ENCODE measurements at regions not wholly inside any gene's neighbourhood (a gene's known extent, or its start where the extent isn't known, plus 50 kb on each side); places are given as distances from the start of the nearest gene placed in this dataset.

- ATAC-seq, result peak; percentile 94
- Mint-ChIP-seq H3K27me3 (ENCODE audit: low read depth) (no peaks in the 10 kb centered on the region), H3K4me3 (no peak overlapping the region), H3K36me3 (no peaks in the 10 kb centered on the region), H3K27ac (no peak overlapping the region), H3K9me3 (no peaks in the 10 kb centered on the region), H3K4me1 (peaks cover 6% of the 10 kb centered on the region)
- POLR2A ChIA-PET, result no interaction called here
- no peak for TF ChIP-seq ZNF416 (CRISPR knock-in tag; IDR thresholded peaks at IDR 0.05)
- no peak for TF ChIP-seq ETV6 (CRISPR knock-in tag; IDR thresholded peaks at IDR 0.05)
- no peak for TF ChIP-seq CREM (CRISPR knock-in tag; IDR thresholded peaks at IDR 0.05)
- TF ChIP-seq, protein P1, sequence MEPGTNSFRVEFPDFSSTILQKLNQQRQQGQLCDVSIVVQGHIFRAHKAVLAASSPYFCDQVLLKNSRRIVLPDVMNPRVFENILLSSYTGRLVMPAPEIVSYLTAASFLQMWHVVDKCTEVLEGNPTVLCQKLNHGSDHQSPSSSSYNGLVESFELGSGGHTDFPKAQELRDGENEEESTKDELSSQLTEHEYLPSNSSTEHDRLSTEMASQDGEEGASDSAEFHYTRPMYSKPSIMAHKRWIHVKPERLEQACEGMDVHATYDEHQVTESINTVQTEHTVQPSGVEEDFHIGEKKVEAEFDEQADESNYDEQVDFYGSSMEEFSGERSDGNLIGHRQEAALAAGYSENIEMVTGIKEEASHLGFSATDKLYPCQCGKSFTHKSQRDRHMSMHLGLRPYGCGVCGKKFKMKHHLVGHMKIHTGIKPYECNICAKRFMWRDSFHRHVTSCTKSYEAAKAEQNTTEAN (CRISPR knock-in tag; IDR thresholded peaks at IDR 0.05), result no peak
- TF ChIP-seq ZNF396 (CRISPR knock-in tag; IDR thresholded peaks at IDR 0.05; ENCODE audit: borderline replicate concordance), result no peak
- CTCF ChIA-PET, result interaction anchor here (0.7 to 1.8 kb wide), 7 partner anchors 10 to 212 kb away, joined by 3 to 7 read pairs (median 6); no protein-coding TSS in a partner anchor
- DNase-seq (ENCODE audit: low spot score), result peak; percentile 31
Measured at GRCh38 chr13:78764665-78765064, 105.7 kb upstream of the OBI1 start.

DNA sequence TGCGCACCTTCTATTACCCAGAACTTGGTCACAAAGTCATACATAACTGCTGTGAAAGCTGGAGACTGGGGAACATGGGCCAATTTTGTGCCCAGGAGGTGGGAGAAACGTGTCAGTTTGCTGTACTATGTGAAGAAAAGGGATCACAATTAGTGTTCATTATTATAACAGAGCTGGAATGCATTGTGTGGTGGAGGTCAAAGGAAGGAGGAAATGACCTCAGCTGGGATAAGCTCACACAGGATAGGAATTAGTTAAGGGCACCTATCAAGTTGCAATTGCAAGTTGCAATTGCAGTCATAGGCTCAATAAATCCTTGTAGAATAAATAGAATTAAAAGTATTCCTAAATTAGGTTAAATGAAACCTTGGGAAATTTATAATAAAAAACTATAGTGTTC lies 103.9 kb upstream of the OBI1 start:
- Mint-ChIP-seq H3K27me3 (ENCODE audit: low read depth) (no peaks in the 10 kb centered on the region), H3K9me3 (no peaks in the 10 kb centered on the region), H3K4me1 (peaks cover 6% of the 10 kb centered on the region), H3K4me3 (no peak overlapping the region), H3K36me3 (no peaks in the 10 kb centered on the region), H3K27ac (no peak overlapping the region)
- CTCF ChIA-PET, result no interaction called here
- POLR2A ChIA-PET, result no interaction called here
- peak; percentile 52 for ATAC-seq
- no peak for DNase-seq (ENCODE audit: low spot score)
- no peak for TF ChIP-seq PRDM15 (CRISPR knock-in tag; IDR thresholded peaks at IDR 0.05)
- no peak for TF ChIP-seq TP53 (CRISPR knock-in tag; IDR thresholded peaks at IDR 0.05)
- no peak for TF ChIP-seq SOX15 (CRISPR knock-in tag; IDR thresholded peaks at IDR 0.05)
- TF ChIP-seq, protein P2, sequence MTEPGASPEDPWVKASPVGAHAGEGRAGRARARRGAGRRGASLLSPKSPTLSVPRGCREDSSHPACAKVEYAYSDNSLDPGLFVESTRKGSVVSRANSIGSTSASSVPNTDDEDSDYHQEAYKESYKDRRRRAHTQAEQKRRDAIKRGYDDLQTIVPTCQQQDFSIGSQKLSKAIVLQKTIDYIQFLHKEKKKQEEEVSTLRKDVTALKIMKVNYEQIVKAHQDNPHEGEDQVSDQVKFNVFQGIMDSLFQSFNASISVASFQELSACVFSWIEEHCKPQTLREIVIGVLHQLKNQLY (CRISPR knock-in tag; IDR thresholded peaks at IDR 0.05), result no peak
- no peak for TF ChIP-seq MAX (CRISPR knock-in tag; IDR thresholded peaks at IDR 0.05)
- TF ChIP-seq ZNF416 (CRISPR knock-in tag; IDR thresholded peaks at IDR 0.05), result no peak
- TF ChIP-seq, protein P3, sequence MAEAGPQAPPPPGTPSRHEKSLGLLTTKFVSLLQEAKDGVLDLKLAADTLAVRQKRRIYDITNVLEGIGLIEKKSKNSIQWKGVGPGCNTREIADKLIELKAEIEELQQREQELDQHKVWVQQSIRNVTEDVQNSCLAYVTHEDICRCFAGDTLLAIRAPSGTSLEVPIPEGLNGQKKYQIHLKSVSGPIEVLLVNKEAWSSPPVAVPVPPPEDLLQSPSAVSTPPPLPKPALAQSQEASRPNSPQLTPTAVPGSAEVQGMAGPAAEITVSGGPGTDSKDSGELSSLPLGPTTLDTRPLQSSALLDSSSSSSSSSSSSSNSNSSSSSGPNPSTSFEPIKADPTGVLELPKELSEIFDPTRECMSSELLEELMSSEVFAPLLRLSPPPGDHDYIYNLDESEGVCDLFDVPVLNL (CRISPR knock-in tag; IDR thresholded peaks at IDR 0.05; ENCODE audit: borderline replicate concordance, low read depth), result no peak
- TF ChIP-seq RELA (CRISPR knock-in tag; IDR thresholded peaks at IDR 0.05; ENCODE audit: borderline replicate concordance), result no peak
- TF ChIP-seq TEAD1 (CRISPR knock-in tag; IDR thresholded peaks at IDR 0.05), result no peak
- TF ChIP-seq JUN (CRISPR knock-in tag; IDR thresholded peaks at IDR 0.05), result no peak
- TF ChIP-seq CREM (CRISPR knock-in tag; IDR thresholded peaks at IDR 0.05), result no peak
- no peak for TF ChIP-seq ZNF532 (CRISPR knock-in tag; IDR thresholded peaks at IDR 0.05; ENCODE audit: borderline replicate concordance)
- TF ChIP-seq, protein P4, sequence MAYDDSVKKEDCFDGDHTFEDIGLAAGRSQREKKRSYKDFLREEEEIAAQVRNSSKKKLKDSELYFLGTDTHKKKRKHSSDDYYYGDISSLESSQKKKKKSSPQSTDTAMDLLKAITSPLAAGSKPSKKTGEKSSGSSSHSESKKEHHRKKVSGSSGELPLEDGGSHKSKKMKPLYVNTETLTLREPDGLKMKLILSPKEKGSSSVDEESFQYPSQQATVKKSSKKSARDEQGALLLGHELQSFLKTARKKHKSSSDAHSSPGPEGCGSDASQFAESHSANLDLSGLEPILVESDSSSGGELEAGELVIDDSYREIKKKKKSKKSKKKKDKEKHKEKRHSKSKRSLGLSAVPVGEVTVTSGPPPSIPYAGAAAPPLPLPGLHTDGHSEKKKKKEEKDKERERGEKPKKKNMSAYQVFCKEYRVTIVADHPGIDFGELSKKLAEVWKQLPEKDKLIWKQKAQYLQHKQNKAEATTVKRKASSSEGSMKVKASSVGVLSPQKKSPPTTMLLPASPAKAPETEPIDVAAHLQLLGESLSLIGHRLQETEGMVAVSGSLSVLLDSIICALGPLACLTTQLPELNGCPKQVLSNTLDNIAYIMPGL (CRISPR knock-in tag; IDR thresholded peaks at IDR 0.05), result no peak
- TF ChIP-seq, protein P5, sequence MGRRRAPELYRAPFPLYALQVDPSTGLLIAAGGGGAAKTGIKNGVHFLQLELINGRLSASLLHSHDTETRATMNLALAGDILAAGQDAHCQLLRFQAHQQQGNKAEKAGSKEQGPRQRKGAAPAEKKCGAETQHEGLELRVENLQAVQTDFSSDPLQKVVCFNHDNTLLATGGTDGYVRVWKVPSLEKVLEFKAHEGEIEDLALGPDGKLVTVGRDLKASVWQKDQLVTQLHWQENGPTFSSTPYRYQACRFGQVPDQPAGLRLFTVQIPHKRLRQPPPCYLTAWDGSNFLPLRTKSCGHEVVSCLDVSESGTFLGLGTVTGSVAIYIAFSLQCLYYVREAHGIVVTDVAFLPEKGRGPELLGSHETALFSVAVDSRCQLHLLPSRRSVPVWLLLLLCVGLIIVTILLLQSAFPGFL (CRISPR knock-in tag; IDR thresholded peaks at IDR 0.05; ENCODE audit: borderline replicate concordance), result no peak
- TF ChIP-seq ZNF512 (CRISPR knock-in tag; IDR thresholded peaks at IDR 0.05; ENCODE audit: borderline replicate concordance), result no peak
